GM23338 (cell line): ENCODE measurements at regions not wholly inside any gene's neighbourhood (a gene's known extent, or its start where the extent isn't known, plus 50 kb on each side); places are given as distances from the start of the nearest gene placed in this dataset.

Experiments used
- CREB1 ChIP-seq: fragments of 250-450 bp; sonication (Bioruptor Pico); IDR thresholded peaks from 2 replicates; pipeline ENCODE4 v1.5.0; 2020; ENCODE audit warnings: low read depth, mild to moderate bottlenecking, moderate library complexity
- CTCF ChIP-seq, 2 experiments: fragments of 200-600 bp in 1 of 2; sonication (generic) in 1 of 2; conservative IDR thresholded peaks; 2 replicates each; pipeline versions ENCODE4 v1.5.1 to v1.6.1; 2016 to 2017; ENCODE audit warnings: antibody characterized with exemption in 2 of 2, low read depth in 2 of 2, mild to moderate bottlenecking in 2 of 2, moderate library complexity in 1 of 2
- EZH2 ChIP-seq: fragments of 200-600 bp; sonication (generic); IDR thresholded peaks from one replicate; pipeline ENCODE4 v1.8.0; 2017; ENCODE audit warnings: antibody characterized with exemption, mild to moderate bottlenecking, low read depth; ENCODE audit not compliant: unreplicated experiment
- POLR2AphosphoS5 ChIP-seq: IDR thresholded peaks from 2 replicates; pipeline ENCODE4 v1.6.1; 2016; ENCODE audit warnings: antibody characterized with exemption, low read depth
- STAT1 ChIP-seq: IDR thresholded peaks from one replicate; pipeline ENCODE4 v1.6.1; 2016; ENCODE audit warnings: antibody characterized with exemption; ENCODE audit not compliant: unreplicated experiment
- ZNF331 ChIP-seq: fragments of 250-450 bp; sonication (Bioruptor Pico); IDR thresholded peaks from 2 replicates; pipeline ENCODE4 v1.5.0; 2020; ENCODE audit warnings: low read depth, mild to moderate bottlenecking, moderate library complexity

DNA sequence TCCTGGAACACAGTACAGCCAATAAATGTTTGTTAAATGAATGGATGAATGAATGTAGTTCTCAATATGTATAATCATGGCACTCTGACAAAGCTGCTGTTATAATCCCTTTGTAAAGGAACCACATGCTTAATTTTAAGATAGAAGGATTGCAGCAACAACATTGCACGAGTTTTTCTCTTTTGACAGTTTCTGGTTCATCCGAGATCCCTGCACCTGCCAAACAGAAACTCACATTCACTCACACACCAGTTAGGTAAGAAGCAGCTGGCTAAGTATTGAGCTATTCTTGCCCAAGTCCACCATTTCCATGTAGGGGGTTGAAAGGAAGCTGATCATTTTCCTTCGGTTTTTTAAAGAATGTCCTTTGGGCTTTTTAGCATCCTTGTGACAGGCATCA lies 133.7 kb upstream of the MAP1B start:
- no peak for TF ChIP-seq CTCF (conservative IDR thresholded peaks at IDR 0.05; ENCODE audit: low read depth in 2 of 2)
- no peak for TF ChIP-seq POLR2AphosphoS5
- no peak for TF ChIP-seq EZH2
- no peak for TF ChIP-seq STAT1
- TF ChIP-seq CREB1 (CRISPR knock-in tag) = no peak
- no peak for TF ChIP-seq ZNF331
